RWPE2 (cell line): ENCODE measurements at regions not wholly inside any gene's neighbourhood (a gene's known extent, or its start where the extent isn't known, plus 50 kb on each side); places are given as distances from the start of the nearest gene placed in this dataset.
A peak's percentile ranks its signal among the peaks of the same experiment; 100 is the strongest.

Source experiments
- ATAC-seq: fragments of 200-7000 bp; cut with Tn5 transposase; 3 replicates; pipeline ENCODE4 v1.9.1; 2021; ENCODE audit warnings: low read depth
- DNase-seq: peaks from one replicate; pipeline ENCODE4 v3.0.0-alpha.2; 2020; ENCODE audit warnings: low spot score
- H3K27ac ChIP-seq: fragments of 450-650 bp; 2 replicates; pipeline ENCODE4 v1.5.1; 2017; ENCODE audit warnings: mild to moderate bottlenecking; ENCODE audit not compliant: poor library complexity, severe bottlenecking
- H3K27me3 ChIP-seq: fragments of 250-450 bp; sonication (Bioruptor Pico); 2 replicates; pipeline ENCODE4 v1.5.1; 2021; ENCODE audit warnings: mild to moderate bottlenecking, moderate library complexity; ENCODE audit not compliant: insufficient read depth, poor library complexity, severe bottlenecking
- H3K36me3 ChIP-seq: fragments of 250-450 bp; sonication (Bioruptor Pico); 2 replicates; pipeline ENCODE4 v1.5.1; 2020; ENCODE audit warnings: low read depth, mild to moderate bottlenecking, moderate library complexity
- H3K4me1 ChIP-seq: fragments of 250-450 bp; sonication (Bioruptor Pico); 2 replicates; pipeline ENCODE4 v1.5.1; 2021; ENCODE audit warnings: mild to moderate bottlenecking, moderate library complexity; ENCODE audit not compliant: insufficient read depth, poor library complexity, severe bottlenecking
- H3K4me3 ChIP-seq: fragments of 250-450 bp; sonication (Bioruptor Pico); 2 replicates; pipeline ENCODE4 v1.5.1; 2021; ENCODE audit warnings: mild to moderate bottlenecking, moderate library complexity; ENCODE audit not compliant: severe bottlenecking
- H3K9me3 ChIP-seq: fragments of 250-450 bp; sonication (Bioruptor Pico); 2 replicates; pipeline ENCODE4 v1.5.1; 2021; ENCODE audit warnings: mild to moderate bottlenecking, moderate library complexity; ENCODE audit not compliant: severe bottlenecking
- CTCF ChIP-seq: fragments of 450-650 bp; IDR thresholded peaks from one replicate; pipeline ENCODE4 v1.5.1; 2017; ENCODE audit warnings: mild to moderate bottlenecking, moderate library complexity; ENCODE audit not compliant: poor library complexity, severe bottlenecking

GRCh38 chr6:122285292-122285913 lies 114.0 kb upstream of the HSF2 start:
- Histone ChIP-seq H3K4me3 (no peak overlapping the region), H3K9me3 (no peaks in the 10 kb centered on the region), H3K27me3 (no peaks in the 10 kb centered on the region), H3K27ac (no peak overlapping the region), H3K4me1 (no peaks in the 10 kb centered on the region), H3K36me3 (no peaks in the 10 kb centered on the region)
- no peak for TF ChIP-seq CTCF
- DNase-seq (no peak), ATAC-seq (no peak)

- TF ChIP-seq CTCF = no peak
- no peak for DNase-seq
- Histone ChIP-seq H3K4me1 (no peaks in the 10 kb centered on the region), H3K27me3 (no peaks in the 10 kb centered on the region), H3K4me3 (no peak overlapping the region), H3K9me3 (no peaks in the 10 kb centered on the region), H3K36me3 (no peaks in the 10 kb centered on the region), H3K27ac (no peak overlapping the region)
- no peak for ATAC-seq
These were observed 112.9 kb upstream of the HSF2 start for GRCh38 chr6:122286512-122286911.

GRCh38 chr6:122289762-122290539 lies 109.5 kb upstream of the HSF2 start:
- no peak; the same call in 2 of the 3 replicates for ATAC-seq
- H3K36me3 ChIP-seq = no peaks in the 10 kb centered on the region
- TF ChIP-seq CTCF = peak; percentile 11
- no peak overlapping the region for H3K4me3 ChIP-seq
- no peak overlapping the region for H3K27ac ChIP-seq
- no peaks in the 10 kb centered on the region for H3K4me1 ChIP-seq
- no peak for DNase-seq
- no peaks in the 10 kb centered on the region for H3K9me3 ChIP-seq
- no peaks in the 10 kb centered on the region for H3K27me3 ChIP-seq

GRCh38 chr6:122297010-122297409 lies 102.4 kb upstream of the HSF2 start:
- Histone ChIP-seq H3K4me3 (no peak overlapping the region), H3K27ac (no peak overlapping the region), H3K4me1 (no peaks in the 10 kb centered on the region), H3K27me3 (no peaks in the 10 kb centered on the region), H3K9me3 (no peaks in the 10 kb centered on the region), H3K36me3 (no peaks in the 10 kb centered on the region)
- no peak for TF ChIP-seq CTCF
- DNase-seq (no peak), ATAC-seq (no peak)

- Histone ChIP-seq H3K4me3 (no peak overlapping the region), H3K27ac (no peak overlapping the region), H3K36me3 (no peaks in the 10 kb centered on the region), H3K4me1 (no peaks in the 10 kb centered on the region), H3K9me3 (no peaks in the 10 kb centered on the region), H3K27me3 (no peaks in the 10 kb centered on the region)
- no peak for TF ChIP-seq CTCF
- DNase-seq = no peak
- ATAC-seq = no peak
These were observed 97.4 kb upstream of the HSF2 start for GRCh38 chr6:122302067-122302466.
